Stomach (tissue), 8 donors: ENCODE measurements at regions not wholly inside any gene's neighbourhood (a gene's known extent, or its start where the extent isn't known, plus 50 kb on each side); places are given as distances from the start of the nearest gene placed in this dataset.
"Not testable (repeated sequence)": the region's sequence is repeated elsewhere in the genome, so short reads cannot be mapped to it uniquely, and the experiment has no call there.

ENCODE experiments used
- DNase-seq, 2 donors: peaks; one replicate each; pipeline versions ENCODE4 v3.0.0 to v3.0.0-alpha.2; 2013 to 2019
- H3K27ac ChIP-seq, 5 donors: fragments of 200-600 bp in 4 of 5; sonication (generic) in 4 of 5; one replicate each; pipeline ENCODE4 v1.5.1; 2013 to 2019; ENCODE audit warnings: mild to moderate bottlenecking in 1 of 5, moderate library complexity in 1 of 5
- H3K27me3 ChIP-seq, 3 donors: fragments of 200-600 bp; sonication (generic); one replicate each; pipeline ENCODE4 v1.5.1; 2017 to 2019; ENCODE audit warnings: mixed run types in 1 of 3
- H3K36me3 ChIP-seq, 4 donors: fragments of 200-600 bp; sonication (generic); 1 replicate in 3 of 4; 2 replicates in 1 of 4; pipeline ENCODE4 v1.5.1; 2016 to 2019
- H3K4me1 ChIP-seq, 4 donors: fragments of 200-600 bp; sonication (generic); one replicate each; pipeline ENCODE4 v1.5.1; 2016 to 2019
- H3K4me3 ChIP-seq, 4 donors: fragments of 200-600 bp; sonication (generic) in 3 of 4; one replicate each; pipeline ENCODE4 v1.5.1; 2016 to 2019; ENCODE audit warnings: mild to moderate bottlenecking in 1 of 4
- H3K9me3 ChIP-seq, 4 donors: fragments of 200-600 bp; sonication (generic); one replicate each; pipeline ENCODE4 v1.5.1; 2016 to 2019
- CTCF ChIP-seq, 7 experiments: fragments of 450-650 bp in 4 of 7; fragments of 200-600 bp in 3 of 7; sonication (generic) in 3 of 7; IDR thresholded peaks; one replicate each; pipeline ENCODE4 v1.5.1; 2016 to 2019; ENCODE audit warnings: antibody characterized with exemption in 7 of 7, control low read depth in 2 of 7, mild to moderate bottlenecking in 1 of 7
- EP300 ChIP-seq: sonication (generic); formaldehyde crosslinking; IDR thresholded peaks from one replicate; pipeline ENCODE4 v1.6.1; 2017; ENCODE audit warnings: antibody characterized with exemption
- POLR2A ChIP-seq, 4 donors: fragments of 450-650 bp; IDR thresholded peaks; one replicate each; pipeline ENCODE4 v1.6.1; 2016; ENCODE audit warnings: antibody characterized with exemption in 4 of 4, control low read depth in 2 of 4, mild to moderate bottlenecking in 1 of 4, moderate library complexity in 1 of 4
- POLR2AphosphoS5 ChIP-seq, 3 donors: sonication (generic); formaldehyde crosslinking; IDR thresholded peaks; one replicate each; pipeline ENCODE4 v1.6.1; 2016; ENCODE audit warnings: antibody characterized with exemption in 3 of 3
- WGBS, 5 donors: extraction: QIAGEN DNeasy Blood & Tissue Kit in 3 of 5; methylation state at CpG; one replicate each; pipeline versions ENCODE4 v1.1.5 to v1.1.7; 2013 to 2018; 5-methylcytosine and 5-hydroxymethylcytosine counted together
- intact Hi-C: fragments of 100-400 bp; cut with DNase I; formaldehyde crosslinking; loops from one replicate; pipeline ENCODE4 v1.15.1; 2023; ENCODE audit warnings: low total_unique reads
- donor health status: healthy with polysubstance abuse.
- donor health status: Bipolar disorder and iron deficiency.
- donor health status: healthy.

GRCh38 chr5:126004636-126005035 is 418.6 kb upstream of the GRAMD2B start:
- DNase-seq = peak in 1 of 2 donors; percentile 55
- H3K4me1 ChIP-seq = peaks cover 8 to 33% (median 20%) of the 10 kb centered on the region in 4 donors
- H3K9me3 ChIP-seq = no peaks in the 10 kb centered on the region
- H3K36me3 ChIP-seq = no peaks in the 10 kb centered on the region
- intact Hi-C loops = no loop called here
- TF ChIP-seq CTCF (IDR thresholded peaks at IDR 0.05) (no peak), POLR2A (IDR thresholded peaks at IDR 0.05) (no peak)
- H3K27me3 ChIP-seq = no peaks in the 10 kb centered on the region
- no peak overlapping the region for H3K27ac ChIP-seq
- 44 to 66% (median 49%) methylated on average over 2 of the region's 2 CpGs for WGBS, 5 donors
- H3K4me3 ChIP-seq = no peak overlapping the region

GRCh38 chr5:126007841-126008240 is 415.4 kb upstream of the GRAMD2B start:
- TF ChIP-seq POLR2A (IDR thresholded peaks at IDR 0.05) (no peak), CTCF (IDR thresholded peaks at IDR 0.05) (no peak)
- Histone ChIP-seq H3K27ac (no peak overlapping the region), H3K4me3 (no peak overlapping the region), H3K9me3 (no peaks in the 10 kb centered on the region), H3K36me3 (no peaks in the 10 kb centered on the region), H3K27me3 (no peaks in the 10 kb centered on the region), H3K4me1 (peaks cover 0 to 20% (median 15%) of the 10 kb centered on the region in 4 donors)
- no peak for DNase-seq
- intact Hi-C loops = no loop called here
- 84 to 92% (median 88%) methylated on average over 1 of the region's 1 CpG for WGBS, 5 donors

GRCh38 chr5:126009566-126009965 is 413.6 kb upstream of the GRAMD2B start:
- intact Hi-C loops = no loop called here

GRCh38 chr5:126011526-126011925 is 411.7 kb upstream of the GRAMD2B start:
- DNase-seq, intact Hi-C loops: not testable (repeated sequence)
- WGBS, 5 donors = 87 to 96% (median 93%) methylated on average over 7 of the region's 7 CpGs

More at GRCh38 chr5:126009566-126009965, 413.6 kb upstream of the GRAMD2B start:
- WGBS, 5 donors = 39 to 66% (median 43%) methylated on average over 5 of the region's 5 CpGs
- DNase-seq = peak in 1 of 2 donors; percentile 47
- TF ChIP-seq POLR2A (IDR thresholded peaks at IDR 0.05) (no peak), EP300 (no peak), CTCF (IDR thresholded peaks at IDR 0.05) (no peak), POLR2AphosphoS5 (IDR thresholded peaks at IDR 0.05) (no peak)
- H3K9me3 ChIP-seq = no peaks in the 10 kb centered on the region
- H3K27ac ChIP-seq = no peak overlapping the region
- no peaks in the 10 kb centered on the region for H3K27me3 ChIP-seq
- H3K4me1 ChIP-seq = peaks cover 0 to 4% (median 3%) of the 10 kb centered on the region in 4 donors
- H3K4me3 ChIP-seq = no peak overlapping the region
- no peaks in the 10 kb centered on the region for H3K36me3 ChIP-seq

GRCh38 chr5:126014676-126015075 is 408.5 kb upstream of the GRAMD2B start:
- intact Hi-C loops = no loop called here
- WGBS, 5 donors = 83 to 94% (median 90%) methylated on average over 1 of the region's 1 CpG
- Histone ChIP-seq H3K4me3 (no peak overlapping the region), H3K36me3 (no peaks in the 10 kb centered on the region), H3K9me3 (no peaks in the 10 kb centered on the region), H3K27ac (no peak overlapping the region), H3K27me3 (no peaks in the 10 kb centered on the region), H3K4me1 (peaks cover 0 to 14% (median 7%) of the 10 kb centered on the region in 4 donors)
- TF ChIP-seq CTCF (IDR thresholded peaks at IDR 0.05) (no peak), POLR2A (IDR thresholded peaks at IDR 0.05) (no peak), POLR2AphosphoS5 (IDR thresholded peaks at IDR 0.05) (no peak), EP300 (no peak)
- no peak for DNase-seq

More at GRCh38 chr5:126011526-126011925, 411.7 kb upstream of the GRAMD2B start:
- not testable (repeated sequence) for H3K9me3 ChIP-seq, H3K36me3 ChIP-seq, H3K27ac ChIP-seq, H3K27me3 ChIP-seq, H3K4me3 ChIP-seq
- peaks cover 0 to 14% (median 7%) of the 10 kb centered on the region in 4 donors for H3K4me1 ChIP-seq
